SK-N-SH treated with all-trans-retinoic acid at 6 μM for 48 hours (cell line): ENCODE measurements at regions not wholly inside any gene's neighbourhood (a gene's known extent, or its start where the extent isn't known, plus 50 kb on each side); places are given as distances from the start of the nearest gene placed in this dataset.
A peak's percentile ranks its signal among the peaks of the same experiment; 100 is the strongest.

Source experiments
- ATAC-seq: fragments of 200-7000 bp; cut with Tn5 transposase; 3 replicates; pipeline ENCODE4 v1.9.1; 2020; ENCODE audit warnings: mild to moderate bottlenecking, moderate library complexity
- ARNTL ChIP-seq: fragments of 450-650 bp; formaldehyde crosslinking; IDR thresholded peaks from 2 replicates; pipeline ENCODE4 v1.5.0; 2020; ENCODE audit warnings: low read depth, mild to moderate bottlenecking, moderate library complexity, borderline replicate concordance
- CREB5 ChIP-seq: fragments of 250-450 bp; sonication (Bioruptor Pico); IDR thresholded peaks from 2 replicates; pipeline ENCODE4 v1.5.1; 2020; ENCODE audit warnings: low read depth, mild to moderate bottlenecking, moderate library complexity
- CSDC2 ChIP-seq: fragments of 250-450 bp; sonication (Bioruptor Pico); IDR thresholded peaks from 2 replicates; pipeline ENCODE4 v1.5.0; 2020; ENCODE audit warnings: mild to moderate bottlenecking, moderate library complexity
- ESRRG ChIP-seq: fragments of 250-450 bp; sonication (Bioruptor Pico); IDR thresholded peaks from 2 replicates; pipeline ENCODE4 v1.6.1; 2021; ENCODE audit warnings: mild to moderate bottlenecking
- GLIS3 ChIP-seq: fragments of 250-450 bp; sonication (Bioruptor Pico); IDR thresholded peaks from 2 replicates; pipeline ENCODE4 v1.5.0; 2020; ENCODE audit warnings: mild to moderate bottlenecking, moderate library complexity
- ISL1 ChIP-seq: fragments of 250-450 bp; sonication (Bioruptor Pico); IDR thresholded peaks from 2 replicates; pipeline ENCODE4 v2.1.2; 2022; ENCODE audit warnings: mild to moderate bottlenecking, moderate library complexity
- OSR1 ChIP-seq: fragments of 250-450 bp; sonication (Bioruptor Pico); IDR thresholded peaks from 2 replicates; pipeline ENCODE4 v1.8.0; 2022; ENCODE audit warnings: moderate library complexity, mild to moderate bottlenecking, inconsistent platforms
- PATZ1 ChIP-seq: fragments of 250-450 bp; sonication (Bioruptor Pico); IDR thresholded peaks from 2 replicates; pipeline ENCODE4 v1.8.0; 2020; ENCODE audit warnings: mild to moderate bottlenecking, moderate library complexity, borderline replicate concordance
- PPARA ChIP-seq: fragments of 250-450 bp; sonication (Bioruptor Pico); IDR thresholded peaks from 2 replicates; pipeline ENCODE4 v1.5.0; 2020; ENCODE audit warnings: mild to moderate bottlenecking, borderline replicate concordance
- RARB ChIP-seq: fragments of 250-450 bp; sonication (Bioruptor Pico); IDR thresholded peaks from 2 replicates; pipeline ENCODE4 v1.8.0; 2021; ENCODE audit warnings: mild to moderate bottlenecking, moderate library complexity
- SNAI2 ChIP-seq: fragments of 250-450 bp; sonication (Bioruptor Pico); IDR thresholded peaks from 2 replicates; pipeline ENCODE4 v1.5.0; 2020; ENCODE audit warnings: mild to moderate bottlenecking, moderate library complexity
- TCF4 ChIP-seq: fragments of 250-450 bp; sonication (Bioruptor Pico); IDR thresholded peaks from 2 replicates; pipeline ENCODE4 v1.8.0; 2021; ENCODE audit warnings: mild to moderate bottlenecking, moderate library complexity, borderline replicate concordance
- TOX ChIP-seq: fragments of 250-450 bp; sonication (Bioruptor Pico); IDR thresholded peaks from 2 replicates; pipeline ENCODE4 v1.8.0; 2021; ENCODE audit warnings: mild to moderate bottlenecking, moderate library complexity, borderline replicate concordance
- TSHZ2 ChIP-seq: fragments of 250-450 bp; sonication (Bioruptor Pico); IDR thresholded peaks from 2 replicates; pipeline ENCODE4 v1.5.0; 2020; ENCODE audit warnings: mild to moderate bottlenecking, moderate library complexity
- ZC3H10 ChIP-seq: fragments of 250-450 bp; sonication (Bioruptor Pico); IDR thresholded peaks from 2 replicates; pipeline ENCODE4 v1.5.1; 2021; ENCODE audit warnings: mild to moderate bottlenecking, moderate library complexity
- ZFP3 ChIP-seq: fragments of 250-450 bp; sonication (Bioruptor Pico); IDR thresholded peaks from 2 replicates; pipeline ENCODE4 v1.5.0; 2020; ENCODE audit warnings: mild to moderate bottlenecking, moderate library complexity
- ZFP30 ChIP-seq: fragments of 450-650 bp; formaldehyde crosslinking; IDR thresholded peaks from 2 replicates; pipeline ENCODE4 v1.5.0; 2022; ENCODE audit warnings: mild to moderate bottlenecking, moderate library complexity
- ZNF565 ChIP-seq: fragments of 450-650 bp; formaldehyde crosslinking; conservative IDR thresholded peaks from 2 replicates; pipeline ENCODE4 v1.5.0; 2020; ENCODE audit warnings: low read depth, mild to moderate bottlenecking, moderate library complexity
- ZNF70 ChIP-seq: fragments of 450-650 bp; formaldehyde crosslinking; IDR thresholded peaks from 2 replicates; pipeline ENCODE4 v1.5.0; 2020; ENCODE audit warnings: mild to moderate bottlenecking, moderate library complexity
- ZNF8 ChIP-seq: fragments of 450-650 bp; formaldehyde crosslinking; IDR thresholded peaks from 2 replicates; pipeline ENCODE4 v1.5.0; 2020; ENCODE audit warnings: mild to moderate bottlenecking, moderate library complexity
- TF ChIP-seq, protein P1 (sequence below): fragments of 250-450 bp; sonication (Bioruptor Pico); IDR thresholded peaks from 2 replicates; pipeline ENCODE4 v1.8.0; 2021; ENCODE audit warnings: low read depth, mild to moderate bottlenecking, moderate library complexity, borderline replicate concordance

- no peak for ATAC-seq
- TF ChIP-seq ZFP3 (CRISPR knock-in tag) (no peak), CREB5 (CRISPR knock-in tag) (no peak), GLIS3 (CRISPR knock-in tag) (no peak), PATZ1 (no peak), ZFP30 (CRISPR knock-in tag) (peak; percentile 70)
- TF ChIP-seq, all 23 proteins: peak for 1
Observed at GRCh38 chr14:96975116-96975515, 177.9 kb downstream of the VRK1 start.

GRCh38 chr14:96978525-96979272 is 181.5 kb downstream of the VRK1 start:
- no peak for ATAC-seq
- TF ChIP-seq ESRRG (CRISPR knock-in tag) (no peak), TCF4 (CRISPR knock-in tag) (no peak), PPARA (CRISPR knock-in tag) (no peak), ZC3H10 (no peak), ZFP30 (CRISPR knock-in tag) (no peak), RARB (no peak), TOX (no peak), ZNF8 (no peak), PATZ1 (no peak), CREB5 (CRISPR knock-in tag) (no peak), CSDC2 (CRISPR knock-in tag) (no peak), ARNTL (CRISPR knock-in tag) (no peak), GLIS3 (CRISPR knock-in tag) (no peak), ISL1 (CRISPR knock-in tag) (no peak), ZNF70 (CRISPR knock-in tag) (no peak), SNAI2 (CRISPR knock-in tag) (no peak), ZNF565 (CRISPR knock-in tag) (no peak)
- TF ChIP-seq, protein P1, sequence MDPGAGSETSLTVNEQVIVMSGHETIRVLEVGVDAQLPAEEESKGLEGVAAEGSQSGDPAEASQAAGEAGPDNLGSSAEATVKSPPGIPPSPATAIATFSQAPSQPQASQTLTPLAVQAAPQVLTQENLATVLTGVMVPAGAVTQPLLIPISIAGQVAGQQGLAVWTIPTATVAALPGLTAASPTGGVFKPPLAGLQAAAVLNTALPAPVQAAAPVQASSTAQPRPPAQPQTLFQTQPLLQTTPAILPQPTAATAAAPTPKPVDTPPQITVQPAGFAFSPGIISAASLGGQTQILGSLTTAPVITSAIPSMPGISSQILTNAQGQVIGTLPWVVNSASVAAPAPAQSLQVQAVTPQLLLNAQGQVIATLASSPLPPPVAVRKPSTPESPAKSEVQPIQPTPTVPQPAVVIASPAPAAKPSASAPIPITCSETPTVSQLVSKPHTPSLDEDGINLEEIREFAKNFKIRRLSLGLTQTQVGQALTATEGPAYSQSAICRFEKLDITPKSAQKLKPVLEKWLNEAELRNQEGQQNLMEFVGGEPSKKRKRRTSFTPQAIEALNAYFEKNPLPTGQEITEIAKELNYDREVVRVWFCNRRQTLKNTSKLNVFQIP (CRISPR knock-in tag): no peak

DNA sequence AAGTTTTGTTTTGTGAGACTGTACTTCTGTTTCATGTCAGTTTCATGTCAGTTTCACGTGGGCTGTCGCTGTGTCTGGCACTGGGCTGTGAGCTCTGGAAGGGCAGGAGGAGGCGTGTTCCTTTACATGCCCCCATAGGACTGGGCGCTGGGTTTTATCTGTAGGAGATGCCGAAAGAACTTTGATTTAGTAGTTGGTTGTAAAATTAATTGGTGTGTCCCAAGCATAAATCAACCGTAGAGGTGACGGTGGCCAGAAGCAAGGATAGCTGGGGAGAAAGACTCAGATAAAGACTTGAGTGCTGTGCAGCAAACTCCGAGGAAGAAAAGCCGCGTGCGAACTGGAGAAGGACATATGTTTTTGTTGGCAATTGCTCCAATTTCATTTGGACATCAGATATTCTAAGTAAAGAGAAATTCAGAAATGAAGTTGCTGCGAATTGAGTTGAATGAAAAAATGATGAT is 182.5 kb downstream of the VRK1 start:
- ATAC-seq: no peak
- TF ChIP-seq GLIS3 (CRISPR knock-in tag): no peak
- TF ChIP-seq, protein P1 (CRISPR knock-in tag): no peak
- TF ChIP-seq ZNF8: no peak
- TF ChIP-seq ZFP3 (CRISPR knock-in tag): no peak
- TF ChIP-seq PATZ1: no peak
- TF ChIP-seq ARNTL (CRISPR knock-in tag): no peak
- no peak for TF ChIP-seq ZFP30 (CRISPR knock-in tag)
- no peak for TF ChIP-seq TSHZ2 (CRISPR knock-in tag)
- no peak for TF ChIP-seq OSR1 (CRISPR knock-in tag)
